PFSK-1 (cell line): ENCODE measurements at regions not wholly inside any gene's neighbourhood (a gene's known extent, or its start where the extent isn't known, plus 50 kb on each side); places are given as distances from the start of the nearest gene placed in this dataset.

ENCODE experiments used
- FOXP2 ChIP-seq: optimal IDR thresholded peaks from 2 replicates; pipeline ENCODE3; 2011; ENCODE audit warnings: borderline replicate concordance, control low read depth, inconsistent platforms; ENCODE audit not compliant: insufficient read depth; ENCODE audit errors: extremely low read length, extremely low read depth
- POLR2AphosphoS5 ChIP-seq: IDR thresholded peaks from 2 replicates; pipeline ENCODE4 v1.6.1; 2012; ENCODE audit warnings: low read depth, mild to moderate bottlenecking, control low read depth, low read length, moderate library complexity
- REST ChIP-seq, 2 experiments: IDR thresholded peaks; 2 replicates each; pipeline versions ENCODE4 v1.6.1 to v1.8.0; 2011 to 2012; ENCODE audit warnings: low read depth in 2 of 2, low read length in 2 of 2, control low read depth in 1 of 2, inconsistent platforms in 1 of 2, mild to moderate bottlenecking in 1 of 2, moderate library complexity in 1 of 2; ENCODE audit not compliant: insufficient read depth in 1 of 2
- SIN3A ChIP-seq: IDR thresholded peaks from 2 replicates; pipeline ENCODE4 v1.6.1; 2012; ENCODE audit warnings: mild to moderate bottlenecking, low read length, moderate library complexity, borderline replicate concordance; ENCODE audit not compliant: insufficient read depth
- TAF1 ChIP-seq: IDR thresholded peaks from 2 replicates; pipeline ENCODE4 v1.6.1; 2012; ENCODE audit warnings: low read length, control low read depth, borderline replicate concordance; ENCODE audit not compliant: insufficient read depth

- TF ChIP-seq SIN3A (no peak), POLR2AphosphoS5 (no peak), TAF1 (no peak), FOXP2 (no peak), REST (IDR thresholded peaks at IDR 0.05; ENCODE audit: insufficient read depth in 1 of 2, low read depth in 2 of 2, low read length in 2 of 2) (no peak)
Measured at GRCh38 chr17:43328650-43329049, 70.1 kb upstream of the ARL4D start.
